Left cardiac atrium (tissue), 4 donors: ENCODE measurements at regions not wholly inside any gene's neighbourhood (a gene's known extent, or its start where the extent isn't known, plus 50 kb on each side); places are given as distances from the start of the nearest gene placed in this dataset.

Source experiments
- ATAC-seq, 2 donors: fragments of 200-7000 bp; cut with Tn5 transposase; one replicate each; pipeline ENCODE4 v1.9.1; 2020; ENCODE audit warnings: mild to moderate bottlenecking in 2 of 2, moderate library complexity in 2 of 2
- DNase-seq: peaks from one replicate; pipeline ENCODE4 v3.0.0-alpha.2; 2020
- intact Hi-C, 2 donors: fragments of 100-400 bp; cut with DNase I; formaldehyde crosslinking; loops; one replicate each; pipeline versions ENCODE4 v1.14.1 to v1.15.1; 2022 to 2023
- donor health status: DM: no; HTN: yes; CAD: no.
- donor health status: DM: no; HTN: yes; CAD: no; lungs with severe emphysema.
- donor health status: DM: yes; HTN: yes; CAD: no.
- donor health status: Dilated cardiomyopathy.

DNA sequence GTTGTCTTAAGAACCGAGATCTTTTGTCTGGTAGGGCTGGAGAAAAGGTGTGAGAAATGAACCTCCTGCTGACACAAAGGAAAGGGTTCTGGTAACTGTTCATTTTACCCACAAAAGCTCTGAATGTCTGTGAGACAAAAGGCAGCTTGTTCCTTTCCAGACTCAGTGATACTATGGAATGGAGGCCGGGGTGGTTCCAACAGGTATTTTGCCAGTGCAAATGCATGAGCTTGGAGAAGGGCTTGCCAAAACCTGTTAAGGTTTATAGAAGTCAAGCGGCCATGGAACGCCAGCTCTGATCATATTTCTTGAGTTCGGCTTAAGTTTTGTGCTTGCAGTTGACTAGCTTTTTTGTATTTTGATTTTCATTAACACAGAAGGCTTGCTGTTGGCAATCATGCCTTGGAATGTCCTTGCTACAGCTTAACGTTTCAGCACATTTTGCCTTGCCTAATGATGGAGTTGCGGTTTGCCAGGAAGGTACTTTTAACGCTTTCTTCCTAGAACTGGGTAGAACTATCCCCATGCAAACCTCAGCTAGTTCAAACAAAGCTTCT, 328.6 kb downstream of the PIK3R1 start:
- intact Hi-C loops = no loop called here
- no peak for DNase-seq
- ATAC-seq = no peak

DNA sequence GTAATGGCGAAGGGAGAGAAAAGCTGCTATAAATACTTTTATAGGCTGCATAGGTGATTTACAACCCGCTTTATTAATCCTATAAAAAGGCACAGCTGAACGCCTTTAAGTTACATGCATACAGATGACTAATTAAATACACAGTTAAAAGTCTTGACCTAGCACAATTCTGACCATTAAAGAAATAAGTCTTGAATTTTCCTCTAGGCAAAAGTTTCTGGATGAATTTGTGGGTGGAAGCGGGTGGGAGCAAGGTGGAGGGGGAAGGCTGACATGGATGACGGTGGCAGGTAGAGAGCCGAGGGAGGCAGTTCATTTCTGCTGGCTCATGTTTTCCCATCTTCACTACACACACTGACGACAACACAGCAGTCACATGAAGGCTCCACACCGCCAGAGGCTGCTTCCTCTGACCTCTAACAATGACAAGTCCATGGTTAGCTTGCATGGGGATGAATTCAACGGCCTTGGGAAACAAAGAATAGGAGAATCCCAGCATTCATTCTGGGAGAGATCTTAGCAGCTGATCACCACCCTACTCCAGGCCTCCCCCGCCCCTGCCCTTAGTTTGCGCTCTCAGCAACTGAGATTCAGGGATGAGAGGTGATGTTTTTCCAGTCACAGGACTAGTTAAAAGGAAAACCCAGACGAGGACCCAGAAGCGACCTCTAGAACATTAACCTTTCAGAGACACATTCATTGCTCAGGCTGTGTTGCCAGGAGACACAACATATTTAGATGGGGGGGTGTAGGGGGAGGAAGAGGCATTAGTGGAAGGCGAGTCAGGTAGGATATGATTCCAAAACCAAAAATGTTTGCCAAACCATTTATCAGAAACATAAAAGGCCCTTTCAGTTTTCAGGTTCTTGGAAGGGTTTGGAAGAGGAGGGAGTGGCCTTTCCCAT, 329.3 kb downstream of the PIK3R1 start:
- intact Hi-C loops = no loop called here
- no peak for DNase-seq
- no peak for ATAC-seq

DNA sequence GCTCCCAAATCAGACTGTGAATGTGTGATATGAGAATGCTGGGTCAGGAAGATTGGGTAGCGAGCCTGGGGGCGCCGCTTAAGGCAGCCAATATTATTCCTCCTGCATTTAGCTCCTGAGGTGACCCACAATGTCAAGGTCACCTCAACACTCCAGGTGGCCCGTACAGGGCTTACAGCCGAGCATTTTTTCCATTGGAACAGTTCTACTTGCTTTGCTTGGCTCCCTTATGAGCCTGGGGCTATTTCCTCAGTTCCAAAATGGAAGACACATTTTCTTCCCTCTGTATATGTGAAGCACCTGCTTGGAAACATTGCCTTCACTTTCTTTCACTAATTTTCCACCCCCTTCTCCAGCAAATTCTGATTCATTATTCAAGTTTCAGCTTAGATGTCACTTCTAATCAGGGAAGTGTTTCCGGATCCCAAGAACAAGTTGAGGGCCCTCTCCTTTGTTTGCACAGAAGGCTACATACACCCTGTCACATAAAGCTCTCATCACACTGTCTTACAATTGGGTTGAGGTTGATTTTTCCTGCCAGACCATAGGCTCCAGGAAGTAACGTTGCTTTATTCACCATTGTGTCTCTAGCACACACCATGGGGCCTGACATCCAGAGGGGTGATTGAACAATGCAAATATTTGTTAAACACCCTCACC, 330.2 kb downstream of the PIK3R1 start:
- ATAC-seq = no peak
- no peak for DNase-seq
- intact Hi-C loops = no loop called here

DNA sequence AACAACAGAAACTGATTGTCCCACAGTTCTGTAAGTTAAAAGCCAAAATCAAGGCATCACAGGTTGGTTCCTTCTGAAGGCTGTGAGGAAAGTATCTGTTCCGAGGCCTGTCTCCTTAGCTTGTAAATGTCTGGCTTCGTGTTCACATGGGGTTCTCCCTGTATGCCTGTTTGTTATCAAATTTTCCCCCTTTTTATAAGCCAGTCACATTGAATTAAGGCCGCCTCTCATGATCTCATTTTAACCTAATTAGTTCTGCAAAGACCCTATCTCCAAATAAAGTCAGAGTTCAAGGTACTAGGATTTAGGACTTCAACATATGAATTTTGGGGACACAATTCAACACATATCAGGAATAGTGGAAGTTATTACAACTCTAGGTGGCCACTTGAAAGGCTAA, 331.5 kb downstream of the PIK3R1 start:
- ATAC-seq (no peak), DNase-seq (no peak)
- intact Hi-C loops = no loop called here

DNA sequence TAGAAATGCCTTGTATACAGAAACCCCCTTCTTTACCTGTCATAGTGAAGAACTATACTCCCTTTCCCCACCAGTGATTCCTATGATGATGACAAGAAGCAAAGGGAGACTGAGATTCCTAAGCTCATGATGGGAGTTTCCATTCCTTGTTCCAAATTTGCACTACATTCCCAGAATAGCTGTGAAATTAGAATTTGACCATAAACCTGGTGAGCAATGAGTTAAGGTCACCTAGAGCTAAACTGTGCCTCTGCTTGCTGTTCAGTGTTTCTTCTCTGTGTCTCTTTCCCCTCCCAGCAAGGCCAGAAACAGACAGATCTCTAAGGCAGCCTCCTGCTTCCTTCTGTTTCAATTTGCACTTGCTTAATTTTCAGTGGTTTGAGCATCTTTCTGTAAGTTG, 332.1 kb downstream of the PIK3R1 start:
- intact Hi-C loops = no loop called here
- ATAC-seq (no peak), DNase-seq (no peak)

DNA sequence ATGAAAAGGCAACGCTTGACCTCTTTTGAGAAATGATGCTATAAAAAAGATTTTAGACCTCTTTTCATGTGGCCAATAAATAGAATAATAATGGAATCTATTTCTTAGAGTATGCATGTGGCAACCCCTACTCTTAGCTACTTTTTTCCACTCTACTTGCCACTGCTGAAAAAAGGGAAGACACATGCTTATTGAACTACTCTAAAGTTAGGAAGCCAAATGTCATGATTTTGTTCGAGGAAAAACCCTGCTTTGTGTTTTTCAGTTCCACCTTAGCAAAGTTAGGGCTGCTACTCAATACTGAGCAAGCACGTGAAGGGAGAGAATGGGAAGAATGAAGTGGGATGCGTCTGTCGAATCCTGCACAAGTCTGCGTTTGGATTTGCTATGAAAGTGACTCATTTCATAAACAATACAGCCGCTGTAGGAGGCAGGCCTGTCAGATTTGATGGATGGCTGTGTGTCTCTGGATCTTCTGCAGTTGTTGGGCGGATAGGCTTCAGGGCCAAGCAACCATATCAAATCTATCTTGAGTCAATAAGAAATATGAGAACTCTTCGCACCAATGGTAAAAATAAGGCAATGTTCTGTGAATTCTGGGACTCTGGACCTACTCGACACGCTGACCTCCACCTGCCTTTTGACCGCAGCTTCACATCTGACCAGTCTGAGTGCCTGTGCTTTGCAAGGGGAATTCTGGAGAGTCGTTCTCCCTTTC, 333.6 kb downstream of the PIK3R1 start:
- intact Hi-C loops = no loop called here
- ATAC-seq (peak in 1 of 2 donors; percentile 92), DNase-seq (no peak)

DNA sequence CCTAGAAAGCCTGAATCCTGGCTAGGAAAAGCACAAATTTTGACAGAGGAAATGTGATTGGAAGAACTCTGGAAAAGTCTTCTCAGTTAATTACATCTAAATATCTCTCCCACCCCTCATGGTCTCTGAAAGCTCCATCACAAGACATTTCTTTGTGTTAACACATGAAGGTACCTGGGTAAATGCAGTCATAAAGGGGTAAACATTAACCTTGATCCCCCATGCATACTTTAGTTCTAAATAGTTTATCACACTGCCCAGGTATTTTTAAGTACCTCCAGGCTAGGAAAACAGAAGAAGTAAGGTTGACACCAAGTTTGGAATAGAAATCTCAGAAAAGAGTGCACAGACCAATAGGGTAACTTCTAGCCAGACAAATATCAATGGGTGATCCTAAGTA, 334.5 kb downstream of the PIK3R1 start:
- intact Hi-C loops = no loop called here
- no peak for DNase-seq
- no peak for ATAC-seq

DNA sequence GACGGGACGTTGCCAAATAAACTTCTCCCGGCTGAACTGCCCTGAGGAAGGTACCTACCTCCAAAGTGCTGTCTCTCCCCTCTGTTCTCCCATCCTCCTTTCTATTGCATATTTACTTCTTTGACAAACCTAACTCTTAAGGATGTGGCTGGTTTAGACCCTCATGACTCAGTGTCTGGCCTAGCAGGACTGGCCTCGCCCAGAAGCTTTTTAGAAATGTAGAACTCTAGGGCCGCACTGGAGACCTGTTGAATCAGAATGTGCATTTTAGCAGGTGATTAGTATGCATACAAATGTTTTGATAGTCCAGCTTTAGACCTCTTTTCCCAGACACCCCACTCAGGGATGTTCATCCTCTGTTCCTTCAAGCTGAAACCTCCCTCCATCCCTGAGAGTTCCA, 335.9 kb downstream of the PIK3R1 start:
- intact Hi-C loops = no loop called here
- no peak for ATAC-seq
- no peak for DNase-seq

DNA sequence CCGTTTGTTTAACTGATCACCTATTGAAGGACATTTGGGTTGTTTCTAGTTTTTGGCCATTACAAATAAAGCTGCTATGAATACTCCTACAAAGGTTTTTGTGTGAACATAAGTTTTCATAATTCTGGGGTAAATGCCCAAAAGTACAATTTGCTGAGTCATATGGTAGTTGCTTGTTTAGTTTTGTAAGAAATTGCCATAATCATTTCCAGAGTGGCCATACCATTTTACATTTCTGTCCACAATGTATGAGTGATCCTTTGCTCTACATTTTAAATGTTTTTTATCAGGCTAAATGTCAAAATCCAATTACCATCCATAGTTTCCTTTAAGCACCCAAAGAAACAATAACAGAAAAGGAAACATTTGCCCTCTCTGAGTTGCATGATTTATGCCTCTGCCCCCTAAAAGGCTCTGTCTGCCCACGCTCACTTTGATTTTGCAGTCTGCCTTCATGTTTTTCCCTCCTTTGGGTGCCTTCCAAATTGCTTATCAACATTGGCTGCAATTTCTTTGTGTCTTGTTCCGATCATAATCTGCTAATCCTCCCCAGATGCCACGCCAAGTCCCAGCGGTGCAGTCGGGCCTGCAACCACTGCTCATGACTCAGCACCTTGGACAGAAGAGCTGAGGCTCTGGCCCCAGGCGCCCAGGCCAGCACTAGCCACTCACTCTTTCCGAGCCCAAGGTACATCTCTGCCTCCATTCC, 339.2 kb downstream of the PIK3R1 start:
- DNase-seq = peak; percentile 36
- ATAC-seq = peak; percentile 72 to 87
- intact Hi-C loops = no loop called here

DNA sequence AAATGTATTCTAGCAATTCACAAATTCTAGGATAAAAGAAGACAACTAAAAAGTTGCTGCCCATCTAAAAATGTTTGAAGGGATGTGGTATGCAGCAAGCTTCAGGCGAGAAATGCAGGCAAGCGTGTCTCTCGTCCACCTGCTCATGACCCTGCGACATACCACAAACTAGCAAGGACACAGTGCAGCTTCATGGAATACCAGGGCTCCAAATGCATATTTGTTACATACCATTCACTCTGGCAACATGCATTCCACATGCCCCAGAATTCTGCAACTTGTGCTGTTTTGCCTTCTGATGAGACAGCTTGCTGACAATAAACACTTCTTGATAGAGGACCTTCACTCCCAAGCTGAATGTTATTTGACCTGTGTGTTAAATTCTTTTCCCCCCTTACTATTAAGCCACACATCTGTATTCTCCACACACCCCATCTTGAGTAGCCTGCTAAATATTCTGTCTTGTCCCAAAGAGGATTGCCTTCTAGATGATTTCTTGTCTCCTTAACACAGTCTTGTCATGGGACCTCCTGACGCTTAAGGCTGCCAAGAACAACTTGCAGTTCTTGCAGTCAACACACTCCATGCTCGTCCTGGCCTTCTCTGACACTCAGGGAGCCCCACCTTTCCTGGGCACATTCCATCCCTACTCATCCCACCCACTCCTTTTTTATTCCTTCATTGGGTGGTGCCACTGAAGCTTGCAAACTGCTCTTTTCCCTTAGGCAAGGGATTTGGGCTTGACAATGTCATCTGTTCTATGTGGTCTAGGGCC, 340.5 kb downstream of the PIK3R1 start:
- DNase-seq = no peak
- ATAC-seq = no peak
- intact Hi-C loops = no loop called here

DNA sequence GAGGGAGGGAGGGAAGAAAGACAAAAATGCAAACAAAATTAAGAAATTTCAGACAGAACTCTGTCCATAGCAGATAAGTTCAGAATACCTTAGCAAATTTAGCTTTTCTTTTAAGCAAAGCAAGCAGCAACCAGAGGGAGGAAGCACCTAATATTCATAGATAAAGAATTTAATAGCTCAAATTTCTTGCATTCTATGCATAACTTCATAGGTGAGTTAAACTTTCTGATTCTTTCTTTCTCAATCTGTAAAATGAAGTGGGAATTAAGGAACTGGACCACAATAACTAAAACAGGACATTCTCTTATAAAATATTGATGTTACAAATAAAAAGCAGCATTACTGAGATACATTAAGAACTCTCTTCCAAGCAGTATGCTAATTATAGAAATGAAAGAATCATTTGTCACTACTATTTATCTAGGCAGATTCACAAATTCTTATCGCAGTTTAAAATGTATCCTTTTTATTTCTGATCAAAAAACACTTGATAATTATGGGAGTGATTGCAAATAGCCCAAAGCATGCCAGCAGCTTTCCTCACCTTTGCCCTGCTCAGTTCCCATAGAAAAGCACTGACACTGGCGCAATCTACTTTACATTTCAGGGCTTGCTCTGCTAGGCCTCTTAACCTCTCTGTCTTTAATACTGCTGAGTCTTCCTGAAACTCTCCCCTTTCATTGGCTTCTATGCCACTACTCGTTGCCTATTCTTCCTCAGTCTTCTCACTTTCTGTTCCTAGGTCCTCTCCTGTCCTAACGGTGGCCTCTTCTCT, 341.8 kb downstream of the PIK3R1 start:
- intact Hi-C loops = no loop called here
- DNase-seq (no peak), ATAC-seq (peak in 1 of 2 donors; percentile 55)

DNA sequence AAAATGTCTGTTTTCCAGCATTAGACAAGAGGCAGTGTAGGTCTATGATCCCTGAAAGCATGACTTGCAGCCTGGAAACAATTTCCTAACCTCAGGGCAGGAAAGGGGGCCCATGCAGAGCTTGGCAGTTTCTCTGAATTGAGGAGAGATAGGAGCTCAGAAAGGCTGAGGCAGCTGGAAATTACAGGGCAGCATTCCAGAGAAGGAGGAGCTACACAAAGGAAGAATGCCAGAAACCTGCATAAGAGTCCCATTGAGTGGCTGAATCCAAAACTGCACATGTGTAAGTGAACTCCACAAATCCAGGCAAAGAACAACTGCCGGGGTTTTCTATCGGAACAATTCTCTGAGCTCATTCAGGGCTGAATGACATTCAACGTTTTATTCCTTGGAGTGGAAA, 346.8 kb downstream of the PIK3R1 start:
- intact Hi-C loops = no loop called here
- ATAC-seq (peak; percentile 75 to 92), DNase-seq (peak; percentile 23)

DNA sequence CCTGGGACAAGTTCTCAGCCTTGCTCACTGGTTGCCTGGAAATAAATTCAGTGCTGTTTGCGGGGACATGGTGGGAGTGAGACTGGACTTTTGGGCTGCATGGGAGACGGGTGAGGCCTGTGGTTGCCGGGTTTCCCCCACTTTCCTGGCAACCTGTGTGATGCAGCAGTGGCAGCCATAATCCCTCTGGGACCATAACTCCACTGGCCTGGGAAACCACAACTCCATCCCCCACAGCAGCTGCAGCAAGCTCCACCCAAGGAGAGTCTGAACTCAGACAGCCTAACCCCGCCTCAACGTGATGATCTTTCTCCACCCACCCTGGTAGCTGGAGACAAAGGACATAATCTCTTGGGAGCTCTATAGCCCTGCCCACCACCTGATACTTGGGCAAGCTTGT, 349.9 kb downstream of the PIK3R1 start:
- DNase-seq = no peak
- intact Hi-C loops = no loop called here
- ATAC-seq = no peak

DNA sequence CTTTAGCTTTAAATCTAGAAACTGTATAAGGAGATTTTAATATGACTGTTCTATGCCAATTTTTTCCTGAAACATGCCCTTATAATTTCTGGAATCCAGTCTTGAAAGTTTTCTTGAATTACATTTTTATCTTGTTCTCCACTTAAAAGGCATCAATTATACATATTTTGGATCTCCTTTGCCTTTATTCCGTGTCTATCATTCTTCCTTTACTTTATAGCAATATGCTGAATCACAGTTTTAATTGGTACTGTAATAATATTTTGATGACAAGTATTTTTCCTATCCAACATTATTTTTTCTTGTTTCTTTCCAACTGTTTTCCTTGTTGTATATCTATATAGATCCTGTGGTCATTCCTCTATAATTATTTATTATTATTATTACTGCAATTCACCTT, 361.2 kb downstream of the PIK3R1 start:
- DNase-seq (no peak), ATAC-seq (no peak)
- intact Hi-C loops = no loop called here

DNA sequence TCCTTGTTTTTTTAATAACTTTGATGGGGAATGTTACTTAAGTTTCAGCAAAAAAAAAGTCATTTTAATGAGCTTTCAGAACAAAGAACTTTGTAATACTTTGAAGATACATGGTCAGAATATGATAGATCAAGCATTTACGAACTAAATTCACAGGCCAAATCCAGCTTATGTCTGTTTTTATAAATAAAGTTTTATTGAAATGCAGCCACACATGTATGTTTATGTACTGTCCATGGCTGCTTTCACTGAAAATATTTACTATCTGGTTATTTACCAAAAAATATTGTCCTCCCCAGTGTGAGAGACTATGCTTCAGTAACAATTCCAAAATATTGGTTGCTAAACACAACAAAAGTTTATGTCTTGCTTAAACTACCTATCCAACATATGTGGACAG, 366.7 kb downstream of the PIK3R1 start:
- intact Hi-C loops = no loop called here
- ATAC-seq (no peak), DNase-seq (no peak)

DNA sequence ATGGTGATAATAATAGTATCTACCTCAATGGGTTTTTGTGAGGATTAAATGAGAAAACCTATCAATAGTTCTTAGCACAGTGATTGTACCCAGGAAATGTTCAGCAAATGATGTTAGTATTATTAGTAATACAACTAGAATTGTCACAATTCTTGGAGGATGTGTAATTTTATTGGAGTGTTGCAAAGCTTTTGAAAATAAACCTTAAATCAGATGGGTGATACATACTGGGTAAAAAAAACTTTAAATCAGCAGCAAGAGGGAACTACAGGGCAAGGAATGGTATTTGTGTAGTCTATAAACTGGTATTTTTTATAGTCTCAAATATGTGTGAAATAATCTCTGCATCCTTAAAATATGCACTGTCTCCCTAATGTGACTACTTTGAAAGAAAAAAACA, 371.6 kb downstream of the PIK3R1 start:
- intact Hi-C loops = no loop called here
- no peak for DNase-seq
- ATAC-seq = no peak

DNA sequence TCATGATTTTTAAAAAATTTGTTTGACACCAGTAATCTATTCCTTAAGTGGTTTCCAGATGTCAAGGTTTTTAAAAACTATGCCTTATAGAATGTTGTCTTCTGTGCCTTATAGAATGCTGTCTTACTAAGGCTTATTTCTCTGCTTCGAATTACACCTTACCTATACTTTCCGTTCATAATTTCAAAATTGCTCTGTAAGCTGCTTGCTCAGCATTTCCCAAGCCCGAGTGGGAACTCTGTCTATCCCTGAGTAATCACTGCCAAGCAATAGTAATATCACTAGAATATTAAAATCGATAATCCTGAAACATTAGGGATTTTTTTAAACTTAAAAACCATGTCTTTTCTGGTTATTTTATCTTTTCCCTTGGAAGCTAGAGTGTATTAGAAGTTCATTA, 376.3 kb downstream of the PIK3R1 start:
- DNase-seq (no peak), ATAC-seq (no peak)
- intact Hi-C loops = no loop called here

DNA sequence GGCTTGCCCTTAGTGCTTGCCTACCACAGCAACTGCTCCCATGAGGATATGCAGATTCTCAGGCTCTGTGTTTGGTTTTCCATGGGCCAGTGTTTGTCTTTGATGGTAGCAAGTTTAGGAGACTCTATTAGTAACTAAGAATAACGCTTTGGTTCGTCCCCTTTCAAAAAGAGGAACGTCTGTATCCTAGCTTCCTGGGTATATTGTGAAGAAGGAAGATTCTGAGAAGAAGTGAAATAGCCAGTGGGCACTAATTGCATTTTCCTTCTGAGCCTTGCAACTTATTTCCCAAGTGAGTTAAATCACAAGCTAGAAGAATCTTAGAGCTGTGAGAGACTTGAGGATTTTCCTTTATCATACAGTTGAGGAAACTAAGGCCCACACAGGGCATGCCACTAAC, 376.8 kb downstream of the PIK3R1 start:
- intact Hi-C loops = no loop called here
- ATAC-seq (no peak), DNase-seq (no peak)
